Adrenal gland (tissue), 9 donors: ENCODE measurements at regions not wholly inside any gene's neighbourhood (a gene's known extent, or its start where the extent isn't known, plus 50 kb on each side); places are given as distances from the start of the nearest gene placed in this dataset.

Experiments used
- DNase-seq, 7 donors: peaks; one replicate each; pipeline ENCODE4 v3.0.0-alpha.2; 2019 to 2020
- H3K27ac ChIP-seq, 5 donors: fragments of 200-600 bp; sonication (generic) in 4 of 5; 1 replicate in 3 of 5; 2 replicates in 2 of 5; pipeline versions ENCODE4 v1.5.1 to v1.8.0; 2016 to 2020; ENCODE audit warnings: mild to moderate bottlenecking in 1 of 5
- H3K27me3 ChIP-seq: fragments of 200-600 bp; 2 replicates; pipeline ENCODE4 v1.8.0; 2021
- H3K36me3 ChIP-seq, 2 donors: fragments of 200-600 bp; replicated peaks in 1 of 2; 1 replicate in 1 of 2; 2 replicates in 1 of 2; pipeline versions ENCODE4 v1.5.1 to v1.8.0; 2018 to 2022
- H3K4me1 ChIP-seq, 2 donors: fragments of 200-600 bp; replicated peaks in 1 of 2; 1 replicate in 1 of 2; 2 replicates in 1 of 2; pipeline versions ENCODE4 v1.5.1 to v1.8.0; 2018 to 2021
- H3K4me3 ChIP-seq, 4 donors: fragments of 200-600 bp; sonication (generic) in 3 of 4; one replicate each; pipeline ENCODE4 v1.5.1; 2016 to 2018
- H3K9me3 ChIP-seq, 3 donors: fragments of 200-600 bp; sonication (generic) in 1 of 3; replicated peaks in 1 of 3; 1 replicate in 2 of 3; 2 replicates in 1 of 3; pipeline versions ENCODE4 v1.5.1 to v1.8.0; 2016 to 2021
- POLR2A ChIP-seq, 2 donors: fragments of 450-650 bp; IDR thresholded peaks; one replicate each; pipeline ENCODE4 v1.6.1; 2017; ENCODE audit warnings: antibody characterized with exemption in 2 of 2, mild to moderate bottlenecking in 2 of 2, moderate library complexity in 1 of 2
- WGBS, 4 donors: extraction: QIAGEN DNeasy Blood & Tissue Kit in 2 of 4; methylation state at CpG; one replicate each; pipeline versions ENCODE4 v1.1.5 to v1.1.7; 2013 to 2017; 5-methylcytosine and 5-hydroxymethylcytosine counted together
- intact Hi-C, 2 donors: fragments of 100-400 bp; cut with DNase I; formaldehyde crosslinking; loops; one replicate each; pipeline versions ENCODE4 v1.14.1 to v1.15.0; 2022 to 2023
- TF ChIP-seq, protein P1 (sequence below), 6 experiments: fragments of 450-650 bp in 4 of 6; fragments of 200-600 bp in 2 of 6; sonication (generic) in 1 of 6; IDR thresholded peaks; 1 replicate in 5 of 6; 2 replicates in 1 of 6; pipeline versions ENCODE4 v1.5.1 to v1.8.0; 2016 to 2021; ENCODE audit warnings: antibody characterized with exemption in 6 of 6, mild to moderate bottlenecking in 2 of 6, moderate library complexity in 1 of 6
- donor health status: healthy with polysubstance abuse.
- donor health status: Bipolar disorder and iron deficiency.
- donor health status: DM: yes; HTN: yes; CAD: no.
- donor health status: DM: no; HTN: no; CAD: no.
- donor health status: DM: no; HTN: no; CAD: no.

GRCh38 chr7:136146925-136147324 is 169.8 kb upstream of the MTPN start:
- H3K9me3 ChIP-seq = no peaks in the 10 kb centered on the region
- TF ChIP-seq, protein P1, sequence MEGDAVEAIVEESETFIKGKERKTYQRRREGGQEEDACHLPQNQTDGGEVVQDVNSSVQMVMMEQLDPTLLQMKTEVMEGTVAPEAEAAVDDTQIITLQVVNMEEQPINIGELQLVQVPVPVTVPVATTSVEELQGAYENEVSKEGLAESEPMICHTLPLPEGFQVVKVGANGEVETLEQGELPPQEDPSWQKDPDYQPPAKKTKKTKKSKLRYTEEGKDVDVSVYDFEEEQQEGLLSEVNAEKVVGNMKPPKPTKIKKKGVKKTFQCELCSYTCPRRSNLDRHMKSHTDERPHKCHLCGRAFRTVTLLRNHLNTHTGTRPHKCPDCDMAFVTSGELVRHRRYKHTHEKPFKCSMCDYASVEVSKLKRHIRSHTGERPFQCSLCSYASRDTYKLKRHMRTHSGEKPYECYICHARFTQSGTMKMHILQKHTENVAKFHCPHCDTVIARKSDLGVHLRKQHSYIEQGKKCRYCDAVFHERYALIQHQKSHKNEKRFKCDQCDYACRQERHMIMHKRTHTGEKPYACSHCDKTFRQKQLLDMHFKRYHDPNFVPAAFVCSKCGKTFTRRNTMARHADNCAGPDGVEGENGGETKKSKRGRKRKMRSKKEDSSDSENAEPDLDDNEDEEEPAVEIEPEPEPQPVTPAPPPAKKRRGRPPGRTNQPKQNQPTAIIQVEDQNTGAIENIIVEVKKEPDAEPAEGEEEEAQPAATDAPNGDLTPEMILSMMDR (IDR thresholded peaks at IDR 0.05) = no peak
- TF ChIP-seq POLR2A (IDR thresholded peaks at IDR 0.05) = no peak
- intact Hi-C loops = no loop called here
- no peaks in the 10 kb centered on the region for H3K36me3 ChIP-seq
- WGBS, 4 donors = 88 to 92% (median 91%) methylated on average over 1 of the region's 1 CpG
- no peak for DNase-seq
- H3K4me1 ChIP-seq = no peaks in the 10 kb centered on the region
- H3K27me3 ChIP-seq = no peaks in the 10 kb centered on the region
- H3K4me3 ChIP-seq = no peak overlapping the region
- H3K27ac ChIP-seq = no peak overlapping the region

DNA sequence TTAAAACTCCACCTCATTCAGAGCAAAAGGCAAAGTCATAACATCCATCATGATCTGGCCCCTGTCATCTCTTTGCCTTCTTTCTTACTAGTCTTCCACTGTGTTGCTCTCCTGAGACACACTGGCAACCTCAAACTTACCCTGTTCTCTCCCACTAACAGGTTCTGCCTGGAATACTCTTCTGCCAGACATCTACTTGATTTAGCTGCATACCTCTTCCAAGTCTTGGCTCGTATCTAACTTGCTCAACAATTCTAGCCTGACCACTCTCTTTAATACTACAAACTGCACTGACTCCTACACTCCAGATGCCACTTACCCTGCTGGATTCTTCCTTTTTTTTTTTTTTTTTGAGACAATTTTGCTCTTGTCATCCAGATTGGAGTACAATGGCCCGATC is 167.0 kb upstream of the MTPN start:
- no peak for DNase-seq
- H3K27ac ChIP-seq = no peak overlapping the region
- H3K4me3 ChIP-seq = no peak overlapping the region
- no peaks in the 10 kb centered on the region for H3K36me3 ChIP-seq
- no peaks in the 10 kb centered on the region for H3K9me3 ChIP-seq
- H3K4me1 ChIP-seq = no peaks in the 10 kb centered on the region
- no peaks in the 10 kb centered on the region for H3K27me3 ChIP-seq
- TF ChIP-seq POLR2A (IDR thresholded peaks at IDR 0.05) = no peak
- TF ChIP-seq, protein P1 (IDR thresholded peaks at IDR 0.05) = no peak
- WGBS, 4 donors = 85 to 92% (median 88%) methylated on average over 2 of the region's 2 CpGs
- intact Hi-C loops = no loop called here

DNA sequence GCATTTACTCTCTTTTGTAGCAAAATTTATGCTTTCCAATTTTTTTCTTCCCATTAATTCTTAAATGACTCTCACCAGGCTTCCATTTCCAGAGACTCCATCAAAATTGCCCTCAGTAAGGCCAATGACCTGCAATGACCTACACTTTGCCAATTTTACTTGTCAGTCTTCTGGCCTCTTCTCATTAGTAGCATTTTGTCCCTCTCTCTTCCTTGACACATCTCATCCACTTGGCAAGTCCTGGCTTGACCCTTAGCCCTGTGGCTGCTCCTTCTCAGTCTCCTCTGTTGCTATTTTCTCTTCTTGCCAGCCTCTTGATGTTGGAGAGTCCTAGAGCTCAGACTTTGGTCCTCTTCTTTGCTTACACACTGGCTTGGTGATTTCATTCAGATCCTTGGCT is 166.1 kb upstream of the MTPN start:
- Histone ChIP-seq H3K36me3 (no peaks in the 10 kb centered on the region), H3K27ac (no peak overlapping the region), H3K27me3 (no peaks in the 10 kb centered on the region), H3K4me3 (no peak overlapping the region), H3K4me1 (no peaks in the 10 kb centered on the region), H3K9me3 (no peaks in the 10 kb centered on the region)
- TF ChIP-seq, protein P1 (IDR thresholded peaks at IDR 0.05) = no peak
- no peak for TF ChIP-seq POLR2A (IDR thresholded peaks at IDR 0.05)
- no peak for DNase-seq
- intact Hi-C loops = no loop called here

GRCh38 chr7:136142583-136142982 is 165.4 kb upstream of the MTPN start:
- no peak overlapping the region for H3K27ac ChIP-seq
- no peak for DNase-seq
- intact Hi-C loops = no loop called here

More at GRCh38 chr7:136142583-136142982, 165.4 kb upstream of the MTPN start:
- Histone ChIP-seq H3K36me3 (no peaks in the 10 kb centered on the region), H3K9me3 (no peaks in the 10 kb centered on the region), H3K4me1 (no peaks in the 10 kb centered on the region), H3K4me3 (no peak overlapping the region), H3K27me3 (no peaks in the 10 kb centered on the region)
- 92 to 100% (median 96%) methylated on average over 2 of the region's 2 CpGs for WGBS, 4 donors
- TF ChIP-seq, protein P1 (IDR thresholded peaks at IDR 0.05) = no peak
- TF ChIP-seq POLR2A (IDR thresholded peaks at IDR 0.05) = no peak
